GM12878 (cell line): ENCODE measurements at regions not wholly inside any gene's neighbourhood (a gene's known extent, or its start where the extent isn't known, plus 50 kb on each side); places are given as distances from the start of the nearest gene placed in this dataset.

Experiments
- ATAC-seq: fragments of 200-7000 bp; cut with Tn5 transposase; 3 replicates; pipeline ENCODE4 v1.9.1; 2020; ENCODE audit warnings: mild to moderate bottlenecking, moderate library complexity
- BruUV-seq: library from RNA; stranded (reverse); fragments of 400-500 nt; replicated peaks from 2 replicates; lab custom pipeline; 2021; lab: Mats Ljungman, UMichigan
- CTCF ChIA-PET: fragments of 300-600 bp; sonication (Branson Sonifier 250); formaldehyde crosslinking; extraction: SDS; loops from one replicate; lab custom pipeline; 2021; ENCODE audit warnings: inconsistent platforms; lab: Yijun Ruan, JAX
- POLR2A ChIA-PET: fragments of 350-600 bp; formaldehyde crosslinking; extraction: SDS; loops from one replicate; lab custom pipeline; 2021; ENCODE audit warnings: inconsistent platforms; lab: Charles Lee
- RAD21 ChIA-PET: fragments of 300-600 bp; sonication (Branson Sonifier 250); formaldehyde crosslinking; loops from one replicate; lab custom pipeline; 2023; ENCODE audit warnings: antibody characterized with exemption; ENCODE audit not compliant: unreplicated experiment; lab: Charles Lee
- SMC1A ChIA-PET: fragments of 300-600 bp; sonication (Branson Sonifier 250); formaldehyde crosslinking; loops from one replicate; lab custom pipeline; 2023; ENCODE audit not compliant: unreplicated experiment, uncharacterized antibody; lab: Charles Lee
- DNase-seq: peaks from one replicate; pipeline ENCODE4 v3.0.0-alpha.2; 2011; ENCODE audit warnings: low read depth, low spot score
- FAIRE-seq: peaks from 3 replicates; lab custom pipeline; 2011; peaks lifted over from hg19 to GRCh38; lab: Jason Lieb, UNC
- H2AFZ ChIP-seq: 2 replicates; pipeline ENCODE4 v1.6.0; 2011; ENCODE audit warnings: low read depth, low read length, control low read depth; ENCODE audit not compliant: control insufficient read depth
- H3K27ac ChIP-seq: 2 replicates; pipeline ENCODE4 v1.5.1; 2011; ENCODE audit warnings: control low read depth; ENCODE audit not compliant: control insufficient read depth, insufficient read depth
- H3K27me3 ChIP-seq, 2 experiments: replicated peaks in 1 of 2; 2 replicates each; pipeline versions ENCODE4 v1.6.0 to v1.6.1; 2011; ENCODE audit warnings: low read length in 1 of 2; ENCODE audit not compliant: control insufficient read depth in 2 of 2, insufficient read depth in 2 of 2
- H3K36me3 ChIP-seq, 2 experiments: 2 replicates each; pipeline ENCODE4 v1.5.1; 2011; ENCODE audit warnings: low read length in 1 of 2; ENCODE audit not compliant: control insufficient read depth in 2 of 2, insufficient read depth in 2 of 2
- H3K4me1 ChIP-seq: 2 replicates; pipeline ENCODE4 v1.6.1; 2011; ENCODE audit warnings: mild to moderate bottlenecking, low read length, moderate library complexity, mixed read lengths; ENCODE audit not compliant: control insufficient read depth, insufficient read depth
- H3K4me2 ChIP-seq: 2 replicates; pipeline ENCODE4 v1.6.0; 2011; ENCODE audit warnings: control low read depth; ENCODE audit not compliant: control insufficient read depth, insufficient read depth
- H3K4me3 ChIP-seq: fragments of 200-600 bp; sonication (generic); 2 replicates; pipeline ENCODE4 v1.5.1; 2016
- H3K79me2 ChIP-seq: 2 replicates; pipeline ENCODE4 v1.6.0; 2011; ENCODE audit warnings: low read length; ENCODE audit not compliant: control insufficient read depth, insufficient read depth
- H3K9ac ChIP-seq: 2 replicates; pipeline ENCODE4 v1.8.0; 2011; ENCODE audit warnings: low read length, control low read depth, mixed read lengths; ENCODE audit not compliant: control insufficient read depth, insufficient read depth
- H3K9me3 ChIP-seq: replicated peaks from 3 replicates; pipeline ENCODE4 v1.5.1; 2011; ENCODE audit warnings: mild to moderate bottlenecking, low read length; ENCODE audit not compliant: control insufficient read depth, insufficient read depth
- H4K20me1 ChIP-seq: 2 replicates; pipeline ENCODE4 v1.6.0; 2011; ENCODE audit not compliant: control insufficient read depth, insufficient read depth
- BRCA1 ChIP-seq: IDR thresholded peaks from 2 replicates; pipeline ENCODE4 v1.6.1; 2011; ENCODE audit warnings: low read depth, low read length, improper control_type of control experiment
- EGR1 ChIP-seq, 2 experiments: IDR thresholded peaks; 1 replicate in 1 of 2; 2 replicates in 1 of 2; pipeline ENCODE4 v1.6.1; 2011 to 2012; ENCODE audit warnings: low read depth in 2 of 2, low read length in 2 of 2, borderline replicate concordance in 1 of 2, mild to moderate bottlenecking in 1 of 2, moderate library complexity in 1 of 2
- FOXK2 ChIP-seq: fragments of 450-650 bp; IDR thresholded peaks from 2 replicates; pipeline ENCODE4 v1.6.1; 2017; ENCODE audit warnings: mild to moderate bottlenecking, moderate library complexity
- JUND ChIP-seq: IDR thresholded peaks from 2 replicates; pipeline ENCODE4 v1.6.1; 2012; ENCODE audit warnings: low read depth, mild to moderate bottlenecking, low read length, improper control_type of control experiment, moderate library complexity
- MTA2 ChIP-seq: fragments of 450-650 bp; IDR thresholded peaks from 2 replicates; pipeline ENCODE4 v1.6.1; 2016; ENCODE audit warnings: low read depth, mild to moderate bottlenecking, moderate library complexity
- STAT1 ChIP-seq: fragments of 450-650 bp; conservative IDR thresholded peaks from 2 replicates; pipeline ENCODE4 v1.6.1; 2014; ENCODE audit warnings: antibody characterized with exemption, mild to moderate bottlenecking
- WGBS: methylation state at CpG from one replicate; pipeline ENCODE4 v1.1.6; 2016; ENCODE audit warnings: low lambda C conversion rate; ENCODE audit not compliant: insufficient replicate concordance, insufficient coverage; ENCODE audit errors: missing lambda C conversion rate; 5-methylcytosine and 5-hydroxymethylcytosine counted together
- in situ Hi-C: fragments of 300-500 bp; cut with MboI; formaldehyde crosslinking; loops from 9 replicates; pipeline ENCODE4 v1.14.3; 2018; ENCODE audit warnings: mixed read lengths
- intact Hi-C: fragments of 100-400 bp; cut with micrococcal nuclease; formaldehyde crosslinking; loops from one replicate; pipeline ENCODE4 v1.14.2; 2022; ENCODE audit not compliant: unreplicated experiment
- TF ChIP-seq, protein P1 (sequence below): IDR thresholded peaks from 2 replicates; pipeline ENCODE4 v1.6.1; 2011; ENCODE audit warnings: borderline replicate concordance, low read depth, mild to moderate bottlenecking, moderate library complexity, mixed read lengths, low read length; ENCODE audit not compliant: insufficient read depth; ENCODE audit errors: extremely low read length
- TF ChIP-seq, protein P2 (sequence below): IDR thresholded peaks from 2 replicates; pipeline ENCODE4 v1.6.1; 2011; ENCODE audit warnings: borderline replicate concordance, low read depth, mild to moderate bottlenecking, moderate library complexity, low read length; ENCODE audit not compliant: insufficient read depth, poor library complexity, severe bottlenecking
- TF ChIP-seq, protein P3 (sequence below): fragments of 450-650 bp; IDR thresholded peaks from 2 replicates; pipeline ENCODE4 v1.6.1; 2017; ENCODE audit warnings: antibody characterized with exemption, mild to moderate bottlenecking, moderate library complexity

DNA sequence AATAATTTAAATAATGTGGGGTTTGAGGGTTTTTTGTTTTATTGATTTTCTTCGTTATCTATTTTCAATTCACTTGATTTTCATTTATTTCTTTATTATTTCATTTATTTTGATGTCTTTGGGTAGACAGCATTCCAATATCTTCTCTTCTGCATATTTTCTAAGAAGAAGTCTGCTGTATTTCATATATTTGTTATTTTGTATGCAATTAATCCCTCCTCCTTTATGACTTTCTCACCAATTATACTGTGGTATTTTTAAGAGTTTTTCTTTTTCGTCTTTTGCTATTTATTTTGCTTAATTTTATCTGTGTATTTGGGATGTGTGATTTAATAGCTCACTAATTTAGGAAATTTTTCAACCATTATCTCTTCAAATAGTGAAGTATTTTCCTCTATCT, 1444.4 kb upstream of the MIR17HG start:
- ChIA-PET POLR2A (no interaction called here), CTCF (no interaction called here)
- no peaks in the 10 kb centered on the region for H4K20me1 ChIP-seq
- in situ Hi-C loops, result no loop called here
- H3K4me2 ChIP-seq, result no peak overlapping the region
- ATAC-seq, result no peak
- no peak overlapping the region for H2AFZ ChIP-seq
- no peaks in the 10 kb centered on the region for H3K9me3 ChIP-seq
- no peak for TF ChIP-seq EGR1 (IDR thresholded peaks at IDR 0.05; ENCODE audit: borderline replicate concordance in 1 of 2, low read depth in 2 of 2, low read length in 2 of 2)
- TF ChIP-seq, protein P1, sequence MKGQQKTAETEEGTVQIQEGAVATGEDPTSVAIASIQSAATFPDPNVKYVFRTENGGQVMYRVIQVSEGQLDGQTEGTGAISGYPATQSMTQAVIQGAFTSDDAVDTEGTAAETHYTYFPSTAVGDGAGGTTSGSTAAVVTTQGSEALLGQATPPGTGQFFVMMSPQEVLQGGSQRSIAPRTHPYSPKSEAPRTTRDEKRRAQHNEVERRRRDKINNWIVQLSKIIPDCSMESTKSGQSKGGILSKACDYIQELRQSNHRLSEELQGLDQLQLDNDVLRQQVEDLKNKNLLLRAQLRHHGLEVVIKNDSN, result no peak
- TF ChIP-seq MTA2, result no peak
- TF ChIP-seq STAT1, result no peak
- TF ChIP-seq, all 136 proteins: peak for 0
- WGBS, result 3% methylated on average over 2 of the region's 2 CpGs
- no TSS peak for BruUV-seq
- Histone ChIP-seq H3K36me3 (no peaks in the 10 kb centered on the region), H3K27ac (no peak overlapping the region), H3K79me2 (no peaks in the 10 kb centered on the region), H3K4me1 (no peaks in the 10 kb centered on the region), H3K4me3 (no peak overlapping the region), H3K27me3 (no peaks in the 10 kb centered on the region), H3K9ac (no peak overlapping the region)
- RAD21 ChIA-PET, result no interaction called here
- SMC1A ChIA-PET, result no interaction called here
- intact Hi-C loops, result no loop called here
- no peak for FAIRE-seq
- no peak for DNase-seq

DNA sequence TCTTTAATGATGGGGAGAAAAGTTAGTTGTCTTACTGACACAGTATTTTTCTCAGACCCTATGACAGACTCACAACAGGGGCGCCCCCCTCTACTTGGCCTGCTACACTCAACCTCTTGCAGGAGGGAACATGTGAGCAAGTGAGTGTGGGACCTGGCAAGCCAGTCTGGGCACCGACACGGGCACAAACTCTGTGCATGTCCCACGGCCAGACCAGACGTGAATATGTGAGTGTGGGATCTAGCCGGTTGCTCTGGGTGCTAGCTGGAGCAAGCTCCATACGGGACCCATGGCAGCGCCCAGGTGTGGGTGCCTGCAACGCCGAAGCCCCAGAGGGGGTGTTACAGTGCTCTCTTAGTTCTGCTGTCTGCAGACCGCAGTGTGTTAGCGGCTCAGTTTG, 1437.3 kb upstream of the MIR17HG start:
- 37% methylated on average over 12 of the region's 12 CpGs for WGBS
- Histone ChIP-seq H3K9ac (no peak overlapping the region), H3K27me3 (no peaks in the 10 kb centered on the region), H4K20me1 (no peaks in the 10 kb centered on the region), H3K79me2 (no peaks in the 10 kb centered on the region), H3K27ac (no peak overlapping the region), H2AFZ (no peak overlapping the region), H3K9me3 (no peaks in the 10 kb centered on the region), H3K4me3 (no peak overlapping the region), H3K36me3 (no peaks in the 10 kb centered on the region), H3K4me2 (no peak overlapping the region), H3K4me1 (no peaks in the 10 kb centered on the region)
- POLR2A ChIA-PET, result no interaction called here
- FAIRE-seq (no peak), DNase-seq (no peak), ATAC-seq (no peak; the same call in 2 of the 3 replicates)
- no TSS peak for BruUV-seq
- SMC1A ChIA-PET, result no interaction called here
- RAD21 ChIA-PET, result no interaction called here
- CTCF ChIA-PET, result no interaction called here
- TF ChIP-seq BRCA1 (no peak), FOXK2 (no peak), JUND (no peak)
- TF ChIP-seq, protein P2, sequence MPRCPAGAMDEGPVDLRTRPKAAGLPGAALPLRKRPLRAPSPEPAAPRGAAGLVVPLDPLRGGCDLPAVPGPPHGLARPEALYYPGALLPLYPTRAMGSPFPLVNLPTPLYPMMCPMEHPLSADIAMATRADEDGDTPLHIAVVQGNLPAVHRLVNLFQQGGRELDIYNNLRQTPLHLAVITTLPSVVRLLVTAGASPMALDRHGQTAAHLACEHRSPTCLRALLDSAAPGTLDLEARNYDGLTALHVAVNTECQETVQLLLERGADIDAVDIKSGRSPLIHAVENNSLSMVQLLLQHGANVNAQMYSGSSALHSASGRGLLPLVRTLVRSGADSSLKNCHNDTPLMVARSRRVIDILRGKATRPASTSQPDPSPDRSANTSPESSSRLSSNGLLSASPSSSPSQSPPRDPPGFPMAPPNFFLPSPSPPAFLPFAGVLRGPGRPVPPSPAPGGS, result no peak
- TF ChIP-seq, protein P3, sequence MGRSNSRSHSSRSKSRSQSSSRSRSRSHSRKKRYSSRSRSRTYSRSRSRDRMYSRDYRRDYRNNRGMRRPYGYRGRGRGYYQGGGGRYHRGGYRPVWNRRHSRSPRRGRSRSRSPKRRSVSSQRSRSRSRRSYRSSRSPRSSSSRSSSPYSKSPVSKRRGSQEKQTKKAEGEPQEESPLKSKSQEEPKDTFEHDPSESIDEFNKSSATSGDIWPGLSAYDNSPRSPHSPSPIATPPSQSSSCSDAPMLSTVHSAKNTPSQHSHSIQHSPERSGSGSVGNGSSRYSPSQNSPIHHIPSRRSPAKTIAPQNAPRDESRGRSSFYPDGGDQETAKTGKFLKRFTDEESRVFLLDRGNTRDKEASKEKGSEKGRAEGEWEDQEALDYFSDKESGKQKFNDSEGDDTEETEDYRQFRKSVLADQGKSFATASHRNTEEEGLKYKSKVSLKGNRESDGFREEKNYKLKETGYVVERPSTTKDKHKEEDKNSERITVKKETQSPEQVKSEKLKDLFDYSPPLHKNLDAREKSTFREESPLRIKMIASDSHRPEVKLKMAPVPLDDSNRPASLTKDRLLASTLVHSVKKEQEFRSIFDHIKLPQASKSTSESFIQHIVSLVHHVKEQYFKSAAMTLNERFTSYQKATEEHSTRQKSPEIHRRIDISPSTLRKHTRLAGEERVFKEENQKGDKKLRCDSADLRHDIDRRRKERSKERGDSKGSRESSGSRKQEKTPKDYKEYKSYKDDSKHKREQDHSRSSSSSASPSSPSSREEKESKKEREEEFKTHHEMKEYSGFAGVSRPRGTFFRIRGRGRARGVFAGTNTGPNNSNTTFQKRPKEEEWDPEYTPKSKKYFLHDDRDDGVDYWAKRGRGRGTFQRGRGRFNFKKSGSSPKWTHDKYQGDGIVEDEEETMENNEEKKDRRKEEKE, result no peak
- in situ Hi-C loops, result no loop called here
- intact Hi-C loops, result no loop called here
